Keratinocyte (primary cell): ENCODE measurements at regions not wholly inside any gene's neighbourhood (a gene's known extent, or its start where the extent isn't known, plus 50 kb on each side); places are given as distances from the start of the nearest gene placed in this dataset.

ENCODE experiments used
- EZH2 ChIP-seq: IDR thresholded peaks from one replicate; pipeline ENCODE4 v1.6.1; 2012; ENCODE audit warnings: inconsistent platforms, mild to moderate bottlenecking, low read length, moderate library complexity
- TF ChIP-seq, protein P1 (sequence below), 3 experiments: IDR thresholded peaks in 1 of 3; conservative IDR thresholded peaks in 1 of 3; optimal IDR thresholded peaks in 1 of 3; 2 replicates in 2 of 3; 3 replicates in 1 of 3; pipeline versions ENCODE3 to v1.5.1; 2011; ENCODE audit warnings: low read length in 3 of 3, mild to moderate bottlenecking in 3 of 3, moderate library complexity in 2 of 3, control low read depth in 1 of 3, inconsistent platforms in 1 of 3; ENCODE audit not compliant: insufficient read depth in 2 of 3; ENCODE audit errors: extremely low read depth in 1 of 3

DNA sequence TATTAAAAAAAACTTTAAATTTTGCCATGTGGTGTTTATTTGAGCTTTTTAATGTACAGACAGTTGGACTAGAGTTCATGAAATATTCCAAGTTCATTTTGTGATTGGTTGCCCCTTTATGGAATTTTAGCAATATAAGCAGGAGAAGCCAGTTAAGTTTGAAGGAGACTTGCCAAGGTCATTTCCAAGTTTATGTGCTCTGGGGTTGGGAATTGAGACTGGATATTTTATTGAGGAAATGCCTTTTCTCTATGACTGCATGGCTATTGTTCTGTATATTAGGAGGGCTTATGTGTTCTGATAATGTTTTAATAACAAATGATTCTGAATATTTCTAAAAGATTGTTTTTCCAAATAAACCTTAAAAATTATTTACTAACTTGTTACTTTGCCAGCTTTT, 67.0 kb upstream of the TCF4 start:
- TF ChIP-seq, protein P1, sequence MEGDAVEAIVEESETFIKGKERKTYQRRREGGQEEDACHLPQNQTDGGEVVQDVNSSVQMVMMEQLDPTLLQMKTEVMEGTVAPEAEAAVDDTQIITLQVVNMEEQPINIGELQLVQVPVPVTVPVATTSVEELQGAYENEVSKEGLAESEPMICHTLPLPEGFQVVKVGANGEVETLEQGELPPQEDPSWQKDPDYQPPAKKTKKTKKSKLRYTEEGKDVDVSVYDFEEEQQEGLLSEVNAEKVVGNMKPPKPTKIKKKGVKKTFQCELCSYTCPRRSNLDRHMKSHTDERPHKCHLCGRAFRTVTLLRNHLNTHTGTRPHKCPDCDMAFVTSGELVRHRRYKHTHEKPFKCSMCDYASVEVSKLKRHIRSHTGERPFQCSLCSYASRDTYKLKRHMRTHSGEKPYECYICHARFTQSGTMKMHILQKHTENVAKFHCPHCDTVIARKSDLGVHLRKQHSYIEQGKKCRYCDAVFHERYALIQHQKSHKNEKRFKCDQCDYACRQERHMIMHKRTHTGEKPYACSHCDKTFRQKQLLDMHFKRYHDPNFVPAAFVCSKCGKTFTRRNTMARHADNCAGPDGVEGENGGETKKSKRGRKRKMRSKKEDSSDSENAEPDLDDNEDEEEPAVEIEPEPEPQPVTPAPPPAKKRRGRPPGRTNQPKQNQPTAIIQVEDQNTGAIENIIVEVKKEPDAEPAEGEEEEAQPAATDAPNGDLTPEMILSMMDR (optimal IDR thresholded peaks at IDR 0.05 in 1 of 3, IDR thresholded peaks at IDR 0.05 in 1 of 3, conservative IDR thresholded peaks at IDR 0.05 in 1 of 3; ENCODE audit: extremely low read depth in 1 of 3, insufficient read depth in 2 of 3, low read length in 3 of 3) = no peak
- no peak for TF ChIP-seq EZH2
